Femur (tissue), 1 donor: ENCODE measurements at regions not wholly inside any gene's neighbourhood (a gene's known extent, or its start where the extent isn't known, plus 50 kb on each side); places are given as distances from the start of the nearest gene placed in this dataset.
"Not testable (repeated sequence)": the region's sequence is repeated elsewhere in the genome, so short reads cannot be mapped to it uniquely, and the experiment has no call there.

ENCODE experiments used
- DNase-seq: peaks from one replicate; pipeline ENCODE4 v3.0.0-alpha.2; 2017

GRCh38 chr4:33914386-33914785 lies 2329.9 kb downstream of the ARAP2 start:
- no peak for DNase-seq

GRCh38 chr4:33923469-33923868 lies 2320.8 kb downstream of the ARAP2 start:
- DNase-seq: no peak

- DNase-seq: no peak
Observed at GRCh38 chr4:33924239-33924638, 2320.1 kb downstream of the ARAP2 start.

GRCh38 chr4:33924811-33925210 lies 2319.5 kb downstream of the ARAP2 start:
- DNase-seq: no peak

GRCh38 chr4:33930497-33930896 lies 2313.8 kb downstream of the ARAP2 start:
- DNase-seq: no peak

GRCh38 chr4:33931026-33931425 lies 2313.3 kb downstream of the ARAP2 start:
- DNase-seq: no peak

GRCh38 chr4:33940281-33940680 lies 2304.0 kb downstream of the ARAP2 start:
- DNase-seq: no peak

GRCh38 chr4:33941854-33942253 lies 2302.5 kb downstream of the ARAP2 start:
- no peak for DNase-seq

- DNase-seq: no peak
Observed at GRCh38 chr4:33948921-33949320, 2295.4 kb downstream of the ARAP2 start.

- not testable (repeated sequence) for DNase-seq
Observed at GRCh38 chr4:33953848-33954247, 2290.5 kb downstream of the ARAP2 start.

GRCh38 chr4:33954759-33955158 lies 2289.6 kb downstream of the ARAP2 start:
- no peak for DNase-seq

- DNase-seq: no peak
Observed at GRCh38 chr4:33959519-33959918, 2284.8 kb downstream of the ARAP2 start.

GRCh38 chr4:33961761-33962160 lies 2282.6 kb downstream of the ARAP2 start:
- DNase-seq: no peak

GRCh38 chr4:33966808-33967207 lies 2277.5 kb downstream of the ARAP2 start:
- no peak for DNase-seq

- DNase-seq: no peak
Observed at GRCh38 chr4:33974270-33974669, 2270.0 kb downstream of the ARAP2 start.

GRCh38 chr4:33975995-33976394 lies 2268.3 kb downstream of the ARAP2 start:
- DNase-seq: no peak

GRCh38 chr4:33979781-33980180 lies 2264.5 kb downstream of the ARAP2 start:
- not testable (repeated sequence) for DNase-seq

- no peak for DNase-seq
Observed at GRCh38 chr4:33980361-33980760, 2264.0 kb downstream of the ARAP2 start.

- no peak for DNase-seq
Observed at GRCh38 chr4:33989820-33990443, 2254.4 kb downstream of the ARAP2 start.

GRCh38 chr4:33996075-33996718 lies 2248.1 kb downstream of the ARAP2 start:
- no peak for DNase-seq

GRCh38 chr4:33998291-33998690 lies 2246.0 kb downstream of the ARAP2 start:
- no peak for DNase-seq

GRCh38 chr4:34000356-34000755 lies 2244.0 kb downstream of the ARAP2 start:
- no peak for DNase-seq

GRCh38 chr4:34006540-34006939 lies 2237.8 kb downstream of the ARAP2 start:
- DNase-seq: not testable (repeated sequence)

- no peak for DNase-seq
Observed at GRCh38 chr4:34009951-34010350, 2234.4 kb downstream of the ARAP2 start.
